MCF 10A (cell line): ENCODE measurements at regions not wholly inside any gene's neighbourhood (a gene's known extent, or its start where the extent isn't known, plus 50 kb on each side); places are given as distances from the start of the nearest gene placed in this dataset.

ENCODE experiments used
- BruUV-seq: library from RNA; stranded (reverse); fragments of 400-500 nt; replicated peaks from 2 replicates; lab custom pipeline; 2021; lab: Mats Ljungman, UMichigan
- CTCF ChIA-PET: fragments of 300-600 bp; sonication (Branson Sonifier 250); formaldehyde crosslinking; extraction: SDS; loops from one replicate; lab custom pipeline; 2021; ENCODE audit warnings: antibody characterized with exemption, inconsistent platforms; lab: Yijun Ruan, JAX
- POLR2A ChIA-PET: fragments of 300-600, 350-650 bp; sonication (Branson Sonifier 250); formaldehyde crosslinking; extraction: SDS; loops from one replicate; lab custom pipeline; 2020; ENCODE audit warnings: antibody characterized with exemption, inconsistent platforms; lab: Yijun Ruan, JAX
- DNase-seq: peaks from one replicate; pipeline ENCODE4 v3.0.0-alpha.2; 2018; ENCODE audit not compliant: unreplicated experiment
- H3K27ac Mint-ChIP-seq: one replicate; pipeline ENCODE4 v1.8.0; 2022; ENCODE audit warnings: mild to moderate bottlenecking, low read depth, mixed read lengths; ENCODE audit not compliant: unreplicated experiment
- H3K27me3 Mint-ChIP-seq: one replicate; pipeline ENCODE4 v1.8.0; 2022; ENCODE audit warnings: mixed read lengths; ENCODE audit not compliant: insufficient read depth, unreplicated experiment
- H3K36me3 Mint-ChIP-seq: one replicate; pipeline ENCODE4 v1.8.0; 2022; ENCODE audit warnings: mild to moderate bottlenecking, moderate library complexity, mixed read lengths; ENCODE audit not compliant: insufficient read depth, unreplicated experiment
- H3K4me1 Mint-ChIP-seq: one replicate; pipeline ENCODE4 v1.8.0; 2022; ENCODE audit warnings: mixed read lengths; ENCODE audit not compliant: insufficient read depth, unreplicated experiment
- H3K4me3 Mint-ChIP-seq: one replicate; pipeline ENCODE4 v1.8.0; 2022; ENCODE audit warnings: mild to moderate bottlenecking, moderate library complexity, mixed read lengths; ENCODE audit not compliant: unreplicated experiment
- H3K9me3 Mint-ChIP-seq: one replicate; pipeline ENCODE4 v1.8.0; 2022; ENCODE audit warnings: mixed read lengths; ENCODE audit not compliant: unreplicated experiment
- CTCF ChIP-seq: fragments of 200-600 bp; IDR thresholded peaks from one replicate; pipeline ENCODE4 v1.8.0; 2022; ENCODE audit warnings: antibody characterized with exemption, mild to moderate bottlenecking; ENCODE audit not compliant: unreplicated experiment
- intact Hi-C: fragments of 100-400 bp; cut with micrococcal nuclease; formaldehyde crosslinking; loops from 2 replicates; pipeline ENCODE4 v1.14.1; 2022

GRCh38 chr18:75139226-75139911 is 69.6 kb downstream of the PTGR3 start:
- no peaks in the 10 kb centered on the region for H3K9me3 Mint-ChIP-seq
- no peaks in the 10 kb centered on the region for H3K36me3 Mint-ChIP-seq
- H3K27ac Mint-ChIP-seq = no peak overlapping the region
- intact Hi-C loops = no loop called here
- BruUV-seq = no TSS peak
- DNase-seq = no peak
- CTCF ChIA-PET = no interaction called here
- H3K4me3 Mint-ChIP-seq = no peak overlapping the region
- TF ChIP-seq CTCF = no peak
- H3K27me3 Mint-ChIP-seq = peaks cover 24% of the 10 kb centered on the region
- POLR2A ChIA-PET = interaction anchor here (0.7 kb wide), 2 partner anchors 69 to 88 kb away, joined by 3 read pairs; no protein-coding TSS in a partner anchor
- no peaks in the 10 kb centered on the region for H3K4me1 Mint-ChIP-seq

GRCh38 chr18:75137346-75137877 is 71.5 kb downstream of the PTGR3 start:
- Mint-ChIP-seq H3K9me3 (no peaks in the 10 kb centered on the region), H3K27me3 (peaks cover 24% of the 10 kb centered on the region), H3K36me3 (no peaks in the 10 kb centered on the region), H3K4me3 (no peak overlapping the region), H3K4me1 (no peaks in the 10 kb centered on the region), H3K27ac (no peak overlapping the region)
- no peak for TF ChIP-seq CTCF
- intact Hi-C loops = no loop called here
- CTCF ChIA-PET = interaction anchor here (0.6 kb wide), 1 partner anchor 1116 kb away, joined by 3 read pairs; no protein-coding TSS in a partner anchor
- BruUV-seq = no TSS peak
- DNase-seq = no peak
- POLR2A ChIA-PET = no interaction called here

- no peak overlapping the region for H3K4me3 Mint-ChIP-seq
- ChIA-PET POLR2A (no interaction called here), CTCF (no interaction called here)
- no TSS peak for BruUV-seq
- H3K27me3 Mint-ChIP-seq = peaks cover 12% of the 10 kb centered on the region
- no peaks in the 10 kb centered on the region for H3K36me3 Mint-ChIP-seq
- DNase-seq = no peak
- H3K4me1 Mint-ChIP-seq = no peaks in the 10 kb centered on the region
- H3K27ac Mint-ChIP-seq = no peak overlapping the region
- TF ChIP-seq CTCF = no peak
- intact Hi-C loops = no loop called here
- no peaks in the 10 kb centered on the region for H3K9me3 Mint-ChIP-seq
Measured at GRCh38 chr18:75135158-75135725, 73.7 kb downstream of the PTGR3 start.

- Mint-ChIP-seq H3K9me3 (no peaks in the 10 kb centered on the region), H3K4me3 (no peak overlapping the region)
- POLR2A ChIA-PET = no interaction called here
Measured at GRCh38 chr18:75134611-75134975, 74.3 kb downstream of the PTGR3 start.

More at GRCh38 chr18:75134611-75134975, 74.3 kb downstream of the PTGR3 start:
- no peaks in the 10 kb centered on the region for H3K4me1 Mint-ChIP-seq
- no peaks in the 10 kb centered on the region for H3K36me3 Mint-ChIP-seq
- intact Hi-C loops = no loop called here
- no TSS peak for BruUV-seq
- TF ChIP-seq CTCF = no peak
- CTCF ChIA-PET = no interaction called here
- no peak overlapping the region for H3K27ac Mint-ChIP-seq
- H3K27me3 Mint-ChIP-seq = peaks cover 5% of the 10 kb centered on the region
- no peak for DNase-seq
